ENCODE measurements at regions not wholly inside any gene's neighbourhood (a gene's known extent, or its start where the extent isn't known, plus 50 kb on each side); places are given as distances from the start of the nearest gene placed in this dataset.

DNA sequence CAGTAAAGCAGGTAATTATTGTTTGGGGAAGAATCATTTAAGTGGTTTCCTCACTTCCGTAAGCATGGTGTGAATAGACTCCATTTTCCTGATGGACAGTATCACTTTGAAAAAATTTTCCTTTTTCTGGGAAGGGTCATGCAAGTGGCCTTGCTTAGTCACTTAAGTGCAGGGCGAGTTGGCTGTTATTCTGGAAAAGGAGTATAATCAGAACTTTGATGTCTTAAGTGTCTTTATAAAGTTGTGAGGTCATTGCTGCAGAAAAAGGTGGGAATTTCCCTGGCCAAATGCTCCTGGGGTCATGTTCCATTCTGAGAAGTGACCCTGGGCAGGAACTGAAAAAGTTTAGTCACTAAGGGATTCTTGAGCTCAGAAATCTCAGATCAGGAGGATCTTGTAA, 146.1 kb upstream of the OTUD4 start:
- DNase-seq = no peak
- Histone ChIP-seq H3K27me3 (no peaks in the 10 kb centered on the region), H3K4me1 (no peaks in the 10 kb centered on the region), H3K9me3 (replicated peaks) (no peaks in the 10 kb centered on the region), H3K4me3 (no peak overlapping the region), H3K27ac (no peak overlapping the region), H3K36me3 (no peaks in the 10 kb centered on the region)

DNA sequence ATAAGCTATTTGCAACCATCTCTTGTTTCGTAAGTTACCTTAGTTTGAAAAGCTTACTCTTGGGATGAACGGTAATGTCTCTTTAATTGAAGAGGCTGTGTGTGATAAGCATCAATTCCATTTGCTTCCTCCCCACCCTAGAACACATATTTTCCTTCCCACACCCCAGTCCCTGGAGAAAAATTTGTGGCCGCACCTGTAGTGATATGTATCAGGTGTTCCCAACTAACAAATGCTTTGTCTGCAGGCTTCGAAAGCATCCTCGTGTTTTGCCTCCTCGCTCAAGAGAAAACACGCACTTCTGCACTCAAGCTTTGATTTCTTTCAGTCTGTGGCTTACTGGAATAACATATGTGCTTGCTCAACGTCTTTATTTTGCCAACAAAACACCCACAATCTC, 143.8 kb upstream of the OTUD4 start:
- Histone ChIP-seq H3K27me3 (no peaks in the 10 kb centered on the region), H3K4me1 (no peaks in the 10 kb centered on the region), H3K27ac (no peak overlapping the region), H3K36me3 (no peaks in the 10 kb centered on the region), H3K9me3 (replicated peaks) (no peaks in the 10 kb centered on the region), H3K4me3 (no peak overlapping the region)
- no peak for DNase-seq

DNA sequence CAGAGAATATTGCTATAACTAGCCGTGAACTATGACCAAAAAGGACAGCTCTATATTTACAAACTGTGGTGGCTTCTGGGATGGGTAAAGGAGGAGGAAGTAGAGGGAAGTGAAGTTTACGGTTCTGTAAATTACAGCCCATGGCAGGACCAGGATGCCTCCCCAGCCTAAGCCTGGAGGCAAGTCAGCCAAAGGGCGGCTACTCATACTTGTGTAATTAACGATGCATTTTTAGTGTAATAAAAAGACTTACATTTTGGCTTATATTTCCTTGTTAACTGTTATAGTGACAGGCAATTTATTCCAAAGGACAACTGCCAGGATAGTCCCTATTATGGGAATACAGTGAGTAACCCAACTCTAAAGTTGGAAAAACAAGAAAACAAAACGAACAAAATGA, 139.9 kb upstream of the OTUD4 start:
- no peak overlapping the region for H3K27ac ChIP-seq
- H3K36me3 ChIP-seq = no peaks in the 10 kb centered on the region
- no peaks in the 10 kb centered on the region for H3K27me3 ChIP-seq
- no peak for DNase-seq
- no peaks in the 10 kb centered on the region for H3K4me1 ChIP-seq
- no peak overlapping the region for H3K4me3 ChIP-seq
- H3K9me3 ChIP-seq (replicated peaks) = no peaks in the 10 kb centered on the region

DNA sequence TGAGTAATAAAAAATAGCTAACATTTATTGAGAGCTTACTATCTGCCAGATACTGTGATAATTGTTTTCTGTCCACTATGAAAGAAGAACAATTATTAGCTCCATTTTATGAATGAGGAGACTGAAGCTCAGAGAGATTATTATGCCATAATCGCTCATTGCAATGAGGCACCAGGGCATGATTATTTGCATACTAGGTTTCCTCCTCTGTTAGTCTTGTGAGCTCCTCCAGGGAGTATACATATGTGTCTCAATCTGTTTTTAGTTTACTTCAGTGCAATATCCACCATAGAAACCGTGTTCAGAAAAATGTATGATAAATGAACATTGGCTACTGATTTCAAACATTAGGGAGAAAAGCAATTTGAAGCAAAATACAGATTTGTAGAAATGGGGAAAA, 139.4 kb upstream of the OTUD4 start:
- H3K4me1 ChIP-seq = no peaks in the 10 kb centered on the region
- no peak for DNase-seq
- H3K9me3 ChIP-seq (replicated peaks) = no peaks in the 10 kb centered on the region
- H3K27me3 ChIP-seq = no peaks in the 10 kb centered on the region
- H3K27ac ChIP-seq = no peak overlapping the region
- H3K4me3 ChIP-seq = no peak overlapping the region
- no peaks in the 10 kb centered on the region for H3K36me3 ChIP-seq

DNA sequence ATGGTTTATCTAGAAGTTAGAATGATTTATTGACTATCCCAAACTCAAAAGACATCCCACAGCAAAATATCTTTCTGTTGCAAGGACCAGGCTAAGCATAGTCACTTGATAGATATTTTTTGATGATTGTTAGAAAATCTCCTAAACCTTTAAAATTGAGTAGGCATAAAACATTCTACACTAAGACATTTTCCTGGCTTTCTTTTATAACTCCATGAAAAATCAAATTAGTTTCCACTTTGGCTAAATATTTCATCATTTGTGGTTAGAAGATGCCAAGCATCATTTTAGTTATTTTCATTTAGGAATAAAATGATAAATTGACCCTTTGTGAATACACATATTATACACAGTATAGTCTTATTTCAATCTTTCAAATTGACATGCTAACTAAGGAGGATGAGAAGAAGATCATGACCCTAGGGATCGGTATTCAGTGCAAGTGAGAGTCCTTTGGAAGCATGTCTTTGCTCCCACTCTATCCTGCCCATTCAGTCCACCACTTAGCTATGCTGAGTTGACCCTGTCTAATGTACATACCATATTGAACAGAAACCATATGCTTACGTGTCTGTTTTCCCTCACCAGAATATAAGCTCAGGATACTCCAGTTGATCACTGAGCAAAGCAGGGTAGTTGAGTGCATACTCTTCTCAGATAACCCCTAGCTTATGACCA, 136.6 kb upstream of the OTUD4 start:
- Histone ChIP-seq H3K9me3 (replicated peaks) (no peaks in the 10 kb centered on the region), H3K36me3 (no peaks in the 10 kb centered on the region), H3K4me3 (no peak overlapping the region), H3K4me1 (no peaks in the 10 kb centered on the region), H3K27ac (no peak overlapping the region), H3K27me3 (no peaks in the 10 kb centered on the region)
- no peak for DNase-seq

DNA sequence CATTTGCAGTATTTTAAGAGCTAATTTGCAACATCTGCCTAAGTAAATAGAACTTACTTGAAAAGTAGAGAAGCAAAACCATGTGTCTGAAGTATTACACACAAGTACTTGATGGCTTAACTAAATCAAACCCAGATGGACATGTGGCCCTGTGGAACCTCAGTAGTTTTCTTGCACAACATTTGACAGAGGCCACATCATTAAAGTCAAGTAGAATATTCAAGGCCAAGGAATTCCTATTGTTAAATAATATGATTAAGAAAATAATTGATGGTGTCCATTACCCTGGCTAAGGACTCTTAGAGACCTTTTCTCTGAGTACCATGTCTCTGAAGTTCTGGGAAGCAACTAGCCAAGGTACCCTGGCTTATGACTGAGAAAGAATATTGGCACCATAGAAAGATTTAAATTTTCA, 135.4 kb upstream of the OTUD4 start:
- Histone ChIP-seq H3K36me3 (no peaks in the 10 kb centered on the region), H3K27ac (no peak overlapping the region), H3K4me1 (no peaks in the 10 kb centered on the region), H3K9me3 (replicated peaks) (no peaks in the 10 kb centered on the region), H3K4me3 (no peak overlapping the region), H3K27me3 (no peaks in the 10 kb centered on the region)
- no peak for DNase-seq

DNA sequence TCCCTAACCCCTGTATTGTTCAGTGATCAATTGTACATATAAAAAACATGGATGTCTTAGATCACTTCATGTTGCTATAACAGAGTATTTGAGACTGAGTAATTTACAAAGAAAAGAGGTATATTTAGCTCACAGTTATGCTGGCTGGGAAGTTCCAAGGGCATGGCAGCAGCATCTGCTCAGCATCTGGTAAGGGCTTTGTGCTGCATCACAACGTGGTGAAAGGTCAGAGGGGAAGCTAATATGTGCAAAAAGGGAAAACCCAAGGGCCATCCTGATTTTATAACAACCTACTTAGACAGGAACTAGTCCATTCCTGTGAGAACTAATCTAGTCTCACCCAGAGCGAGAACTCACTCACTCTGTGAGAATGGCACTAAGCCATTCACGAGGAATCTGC, 128.2 kb upstream of the OTUD4 start:
- no peak for DNase-seq
- H3K27ac ChIP-seq = no peak overlapping the region
- H3K4me3 ChIP-seq = no peak overlapping the region
- no peaks in the 10 kb centered on the region for H3K36me3 ChIP-seq
- no peaks in the 10 kb centered on the region for H3K4me1 ChIP-seq
- no peaks in the 10 kb centered on the region for H3K27me3 ChIP-seq
- H3K9me3 ChIP-seq (replicated peaks) = no peaks in the 10 kb centered on the region

DNA sequence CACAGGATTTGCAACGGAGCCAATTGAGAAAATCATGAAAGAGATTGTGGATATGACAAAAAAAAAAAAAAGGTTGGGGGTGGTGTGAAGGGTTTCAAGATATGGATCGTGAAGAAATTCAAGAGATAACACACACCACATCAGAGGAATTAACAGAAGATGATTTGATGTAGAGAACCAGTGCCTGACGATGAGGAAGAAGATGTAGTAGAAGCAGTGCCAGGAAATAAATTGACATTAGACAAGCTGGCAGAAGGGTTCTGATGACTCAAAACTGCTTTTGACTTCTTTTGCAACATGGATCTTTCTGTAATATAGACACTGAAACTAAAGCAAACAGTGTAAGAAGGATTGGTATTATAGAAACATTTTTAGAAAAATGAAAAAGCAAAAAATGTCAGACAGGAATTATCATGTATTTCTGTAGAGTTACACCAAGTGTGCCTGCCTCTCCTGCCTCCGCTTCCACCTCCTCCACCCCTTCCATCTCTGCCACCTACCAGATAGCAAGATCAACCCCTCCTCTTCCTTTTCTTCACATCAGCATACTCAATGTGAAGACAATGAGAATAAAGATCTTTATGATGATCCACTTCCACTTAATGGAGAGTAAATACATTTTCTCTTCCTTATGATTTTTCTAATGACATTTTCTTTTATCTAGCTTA, 127.5 kb upstream of the OTUD4 start:
- no peak for DNase-seq
- Histone ChIP-seq H3K27me3 (no peaks in the 10 kb centered on the region), H3K4me3 (no peak overlapping the region), H3K27ac (no peak overlapping the region), H3K9me3 (replicated peaks) (no peaks in the 10 kb centered on the region), H3K4me1 (no peaks in the 10 kb centered on the region), H3K36me3 (no peaks in the 10 kb centered on the region)

DNA sequence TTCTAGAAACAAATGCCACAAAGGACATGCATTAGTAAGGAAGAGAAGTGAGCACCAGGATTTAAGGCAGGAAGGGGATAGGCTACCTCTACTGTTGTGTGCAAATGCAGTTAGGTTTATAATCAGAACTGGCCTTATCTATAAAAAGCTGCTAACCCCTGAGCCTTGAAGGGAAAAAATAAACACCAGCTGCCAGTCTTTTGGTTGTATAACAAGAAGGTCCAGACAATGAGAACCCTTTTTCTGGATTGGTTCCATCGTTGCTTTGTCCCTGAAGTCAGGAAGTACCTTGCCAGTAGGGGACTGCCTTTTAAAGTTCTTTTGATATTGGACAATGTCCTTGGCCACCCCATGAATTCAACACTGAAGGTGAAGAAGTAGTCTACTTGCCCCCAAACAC, 126.7 kb upstream of the OTUD4 start:
- Histone ChIP-seq H3K9me3 (replicated peaks) (no peaks in the 10 kb centered on the region), H3K27ac (no peak overlapping the region), H3K4me3 (no peak overlapping the region), H3K36me3 (no peaks in the 10 kb centered on the region), H3K4me1 (no peaks in the 10 kb centered on the region), H3K27me3 (no peaks in the 10 kb centered on the region)
- DNase-seq = no peak

DNA sequence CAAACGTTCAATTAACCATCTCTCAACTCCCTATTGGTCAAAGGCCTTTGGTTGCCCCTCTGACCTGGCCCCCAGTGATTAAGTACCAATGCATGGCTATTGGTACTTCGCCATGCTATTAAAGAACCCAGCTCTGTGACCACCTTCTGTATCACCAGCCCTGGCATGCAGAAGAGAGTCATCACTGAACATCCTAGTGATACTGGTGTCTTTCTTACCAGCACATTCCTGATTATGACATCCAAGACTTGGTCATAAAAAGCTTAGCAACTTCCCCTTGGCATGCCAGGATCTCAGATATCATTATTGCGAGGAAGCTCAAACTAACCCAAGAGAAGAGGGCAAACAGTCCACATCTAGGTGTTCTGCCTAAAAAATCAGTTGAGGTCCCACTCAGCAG, 122.3 kb upstream of the OTUD4 start:
- no peak for DNase-seq
- H3K9me3 ChIP-seq (replicated peaks) = no peaks in the 10 kb centered on the region
- H3K27me3 ChIP-seq = no peaks in the 10 kb centered on the region
- no peaks in the 10 kb centered on the region for H3K4me1 ChIP-seq
- H3K36me3 ChIP-seq = no peaks in the 10 kb centered on the region
- H3K27ac ChIP-seq = no peak overlapping the region
- H3K4me3 ChIP-seq = no peak overlapping the region

DNA sequence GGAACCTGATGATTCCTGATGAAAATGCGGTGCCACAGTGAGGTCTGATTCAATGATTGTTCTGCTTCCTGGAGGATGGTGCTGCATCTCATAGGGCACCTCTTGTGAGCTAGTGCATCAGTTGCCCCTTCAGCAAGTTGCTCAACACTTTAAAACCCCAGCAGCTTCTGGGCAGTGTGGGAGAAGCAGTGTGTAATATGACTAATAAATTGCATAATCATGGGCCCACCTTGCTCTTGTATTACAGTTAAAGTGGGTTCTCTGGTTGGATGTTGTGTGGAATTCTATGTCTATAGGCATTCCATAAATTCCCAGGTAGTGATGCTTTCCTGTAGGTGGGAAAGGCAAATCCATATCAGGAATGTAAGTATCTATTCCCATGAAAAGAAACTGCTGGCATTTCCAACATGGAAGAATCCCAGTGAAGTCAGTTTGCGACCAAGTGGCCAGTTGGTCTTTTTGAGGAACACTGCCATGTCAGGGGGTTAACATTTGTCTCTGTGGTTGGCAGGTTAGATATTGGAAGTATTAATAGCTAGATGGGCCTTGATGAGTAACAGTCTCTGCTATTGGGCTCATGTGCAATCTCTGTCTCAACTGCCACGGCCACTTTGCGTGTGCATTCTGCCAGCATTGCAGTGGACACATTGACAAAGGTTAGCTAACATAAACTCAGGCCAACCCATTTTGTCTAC, 121.1 kb upstream of the OTUD4 start:
- Histone ChIP-seq H3K4me1 (no peaks in the 10 kb centered on the region), H3K27me3 (no peaks in the 10 kb centered on the region), H3K9me3 (replicated peaks) (no peaks in the 10 kb centered on the region), H3K36me3 (no peaks in the 10 kb centered on the region), H3K27ac (no peak overlapping the region), H3K4me3 (no peak overlapping the region)
- no peak for DNase-seq

DNA sequence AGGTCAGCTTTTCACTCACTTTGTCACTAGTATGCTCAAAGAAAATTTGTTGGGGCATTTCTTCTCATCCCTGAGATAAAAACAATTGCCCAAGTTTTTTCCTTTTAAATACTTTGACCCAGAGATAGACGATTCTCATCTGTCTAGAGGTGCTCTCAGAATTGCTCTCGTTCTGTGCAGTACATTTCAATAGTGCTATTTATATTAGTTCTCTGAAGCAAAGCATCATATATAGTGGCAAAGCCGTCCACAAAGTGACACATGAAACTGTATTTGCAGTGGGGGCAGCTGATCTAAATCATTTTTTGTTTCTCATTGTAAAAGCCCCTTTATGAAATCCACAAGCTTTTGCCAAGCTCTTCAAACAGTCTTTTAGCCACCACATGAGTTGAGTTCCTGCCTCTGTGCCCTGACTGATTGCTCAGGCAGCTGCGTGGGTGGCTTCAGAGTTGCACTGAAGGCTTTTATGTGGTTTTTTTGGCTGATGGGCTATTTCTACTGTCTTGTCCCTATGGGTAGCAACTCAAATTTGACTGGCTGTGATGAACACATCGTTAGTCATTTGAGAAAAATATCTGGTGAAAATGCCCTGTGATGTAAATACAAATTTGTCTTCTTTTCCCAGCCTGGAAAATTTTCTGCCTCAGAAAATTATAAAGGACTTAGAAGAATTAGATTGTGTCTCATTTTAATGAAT, 119.1 kb upstream of the OTUD4 start:
- Histone ChIP-seq H3K9me3 (replicated peaks) (no peaks in the 10 kb centered on the region), H3K27me3 (no peaks in the 10 kb centered on the region), H3K4me3 (no peak overlapping the region), H3K36me3 (no peaks in the 10 kb centered on the region), H3K27ac (no peak overlapping the region), H3K4me1 (no peaks in the 10 kb centered on the region)
- peak; percentile 21 to 34 for DNase-seq

DNA sequence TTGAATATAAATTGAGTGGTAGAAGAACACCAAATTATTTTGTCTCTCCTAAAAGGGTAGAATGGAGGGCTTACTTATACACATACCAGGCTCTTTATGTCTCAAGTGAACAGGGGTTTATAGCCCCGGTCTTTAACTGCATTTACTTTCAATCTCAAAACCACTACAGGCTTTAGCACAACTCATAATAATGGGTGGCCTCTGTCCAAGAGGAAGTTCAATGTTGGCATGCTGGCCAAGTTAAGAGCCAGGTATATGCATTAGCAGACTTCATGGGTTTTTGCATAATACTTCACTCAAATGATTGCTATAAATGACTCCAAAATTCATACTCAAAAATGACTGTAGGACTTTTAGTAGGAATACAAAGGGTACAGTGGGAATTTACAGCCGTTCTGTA, 118.5 kb upstream of the OTUD4 start:
- no peaks in the 10 kb centered on the region for H3K4me1 ChIP-seq
- no peaks in the 10 kb centered on the region for H3K9me3 ChIP-seq (replicated peaks)
- DNase-seq = no peak
- no peaks in the 10 kb centered on the region for H3K36me3 ChIP-seq
- H3K27ac ChIP-seq = no peak overlapping the region
- no peaks in the 10 kb centered on the region for H3K27me3 ChIP-seq
- H3K4me3 ChIP-seq = no peak overlapping the region

DNA sequence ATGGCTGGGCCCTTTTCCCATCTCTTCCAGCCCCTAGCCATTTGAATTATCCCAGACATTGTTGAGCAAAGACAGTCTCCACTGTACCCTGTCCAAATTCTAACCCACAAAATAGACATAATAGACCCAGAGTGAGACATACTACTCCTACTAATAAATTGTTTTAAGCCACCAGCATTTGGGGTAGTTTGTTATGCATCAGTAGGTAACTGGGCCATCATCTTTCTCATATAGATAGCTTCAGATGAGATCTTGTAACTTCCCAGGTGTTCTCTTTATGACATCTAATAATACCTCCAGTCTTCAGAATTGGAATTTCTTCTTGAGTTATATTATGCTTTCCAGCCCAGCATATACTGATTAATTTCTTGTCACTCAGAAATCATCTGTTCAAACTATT, 117.2 kb upstream of the OTUD4 start:
- H3K4me1 ChIP-seq = no peaks in the 10 kb centered on the region
- no peak overlapping the region for H3K4me3 ChIP-seq
- DNase-seq = no peak
- no peaks in the 10 kb centered on the region for H3K9me3 ChIP-seq (replicated peaks)
- H3K36me3 ChIP-seq = no peaks in the 10 kb centered on the region
- H3K27me3 ChIP-seq = no peaks in the 10 kb centered on the region
- no peak overlapping the region for H3K27ac ChIP-seq

DNA sequence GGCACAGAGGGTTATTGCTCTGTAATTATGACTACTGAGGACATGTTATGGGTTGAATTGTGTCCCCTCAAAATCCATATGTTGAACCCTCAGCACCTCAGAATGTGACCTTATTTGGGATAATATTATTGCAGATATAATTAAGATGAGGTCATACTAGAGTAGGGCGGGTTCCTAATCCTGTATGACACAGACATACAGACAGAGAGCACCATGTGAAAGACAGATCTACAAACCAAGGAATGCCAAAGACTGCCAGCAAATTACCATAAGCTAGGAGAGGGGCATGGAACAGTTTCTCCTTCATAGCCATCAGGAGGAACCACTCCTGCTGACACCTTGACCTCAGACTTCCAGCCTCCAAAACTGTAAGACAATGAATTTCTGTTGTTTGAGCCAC, 115.2 kb upstream of the OTUD4 start:
- Histone ChIP-seq H3K27ac (no peak overlapping the region), H3K27me3 (no peaks in the 10 kb centered on the region), H3K9me3 (replicated peaks) (no peaks in the 10 kb centered on the region), H3K4me3 (no peak overlapping the region), H3K4me1 (no peaks in the 10 kb centered on the region), H3K36me3 (no peaks in the 10 kb centered on the region)
- no peak for DNase-seq

All from SJCRH30 (cell line).